ENCODE measurements at regions not wholly inside any gene's neighbourhood (a gene's known extent, or its start where the extent isn't known, plus 50 kb on each side); places are given as distances from the start of the nearest gene placed in this dataset.

GRCh38 chr2:146916914-146917313 lies 927.9 kb upstream of the ACVR2A start:
- TF ChIP-seq CTCF (IDR thresholded peaks at IDR 0.05) (no peak), POLR2A (IDR thresholded peaks at IDR 0.05) (no peak)

Data from testis (tissue), 2 donors.